HCT116 (cell line): ENCODE measurements at regions not wholly inside any gene's neighbourhood (a gene's known extent, or its start where the extent isn't known, plus 50 kb on each side); places are given as distances from the start of the nearest gene placed in this dataset.

Experiments
- ATAC-seq: fragments of 200-7000 bp; cut with Tn5 transposase; 2 replicates; pipeline ENCODE4 v1.9.1; 2020; ENCODE audit warnings: mild to moderate bottlenecking, moderate library complexity
- BruUV-seq: library from RNA; stranded (reverse); fragments of 400-500 nt; replicated peaks from 2 replicates; lab custom pipeline; 2021; lab: Mats Ljungman, UMichigan
- CTCF ChIA-PET: fragments of 300-600 bp; sonication (Branson Sonifier 250); formaldehyde crosslinking; loops from one replicate; lab custom pipeline; 2021; ENCODE audit warnings: antibody characterized with exemption; lab: Charles Lee
- POLR2A ChIA-PET: fragments of 300-600, 350-600 bp; sonication (Branson Sonifier 250); formaldehyde crosslinking; loops from one replicate; lab custom pipeline; 2021; ENCODE audit warnings: antibody characterized with exemption; lab: Charles Lee
- RAD21 ChIA-PET, 2 experiments: fragments of 300-600 bp; sonication (Branson Sonifier 250); formaldehyde crosslinking; loops; one replicate each; lab custom pipeline; 2023; ENCODE audit warnings: low total read pairs in 2 of 2; ENCODE audit not compliant: uncharacterized antibody in 2 of 2, unreplicated experiment in 2 of 2, low non-redundant PET in 1 of 2; lab: Charles Lee
- DNase-seq: peaks from one replicate; pipeline ENCODE4 v3.0.0-alpha.2; 2010; ENCODE audit warnings: low read depth, low spot score
- H2AFZ ChIP-seq: fragments of 200-600 bp; shearing (Covaris generic), sonication (generic); 2 replicates; pipeline ENCODE4 v1.6.1; 2017; ENCODE audit warnings: low read depth, mixed run types, mixed read lengths, antibody characterized with exemption, low read length; ENCODE audit not compliant: poor library complexity, severe bottlenecking
- H3K27ac ChIP-seq: 2 replicates; pipeline ENCODE4 v1.5.1; 2012; ENCODE audit warnings: low read depth, low read length
- H3K27me3 ChIP-seq: fragments of 200-600 bp; sonication (generic); 2 replicates; pipeline ENCODE4 v1.6.1; 2016; ENCODE audit warnings: mixed run types, low read length, mixed read lengths; ENCODE audit not compliant: insufficient read depth
- H3K36me3 ChIP-seq, 2 experiments: fragments of 200-500 bp in 1 of 2; fragments of 200-600 bp in 1 of 2; sonication (Bioruptor generic) in 1 of 2; sonication (generic) in 1 of 2; 2 replicates each; pipeline versions ENCODE4 v1.5.1 to v1.6.1; 2014 to 2016; ENCODE audit warnings: low read length in 2 of 2, inconsistent platforms in 1 of 2, mixed read lengths in 1 of 2, mixed run types in 1 of 2; ENCODE audit not compliant: insufficient read depth in 2 of 2, control insufficient read depth in 1 of 2
- H3K4me1 ChIP-seq, 2 experiments: fragments of 200-600 bp in 1 of 2; sonication (generic) in 1 of 2; 2 replicates each; pipeline versions ENCODE4 v1.5.1 to v1.6.1; 2012 to 2017; ENCODE audit warnings: low read length in 2 of 2, inconsistent platforms in 1 of 2, mild to moderate bottlenecking in 1 of 2, mixed read lengths in 1 of 2, mixed run types in 1 of 2, moderate library complexity in 1 of 2; ENCODE audit not compliant: insufficient read depth in 2 of 2, control insufficient read depth in 1 of 2
- H3K4me2 ChIP-seq: fragments of 200-600 bp; sonication (generic); 2 replicates; pipeline ENCODE4 v1.6.1; 2017; ENCODE audit warnings: mixed run types, low read length, mixed read lengths
- H3K4me3 ChIP-seq, 2 experiments: fragments of 200-600 bp in 1 of 2; sonication (generic) in 1 of 2; replicated peaks in 1 of 2; 2 replicates each; pipeline ENCODE4 v1.5.1; 2011 to 2016; ENCODE audit warnings: low read length in 2 of 2, control low read depth in 1 of 2, low read depth in 1 of 2, mild to moderate bottlenecking in 1 of 2, mixed read lengths in 1 of 2, mixed run types in 1 of 2
- H3K79me2 ChIP-seq: fragments of 200-600 bp; sonication (generic); 2 replicates; pipeline ENCODE4 v1.6.1; 2017; ENCODE audit warnings: mild to moderate bottlenecking, mixed run types, low read length, moderate library complexity, mixed read lengths; ENCODE audit not compliant: insufficient read depth
- H3K9ac ChIP-seq: fragments of 200-600 bp; sonication (generic); 2 replicates; pipeline ENCODE4 v1.6.1; 2016; ENCODE audit warnings: low read length, mixed read lengths
- H3K9me2 ChIP-seq: fragments of 200-600 bp; sonication (generic), shearing (Covaris generic); 2 replicates; pipeline ENCODE4 v1.6.1; 2017; ENCODE audit warnings: mixed run types, mild to moderate bottlenecking, moderate library complexity; ENCODE audit not compliant: insufficient read depth
- H3K9me3 ChIP-seq, 2 experiments: fragments of 200-500 bp in 1 of 2; fragments of 200-600 bp in 1 of 2; sonication (Bioruptor generic) in 1 of 2; sonication (generic) in 1 of 2; 2 replicates each; pipeline ENCODE4 v1.6.1; 2014 to 2017; ENCODE audit warnings: low read length in 2 of 2, mixed read lengths in 2 of 2, inconsistent platforms in 1 of 2, low read depth in 1 of 2, mild to moderate bottlenecking in 1 of 2, mixed run types in 1 of 2, moderate library complexity in 1 of 2; ENCODE audit not compliant: control insufficient read depth in 1 of 2, insufficient read depth in 1 of 2
- H4K20me1 ChIP-seq: fragments of 200-600 bp; sonication (generic), shearing (Covaris generic); 2 replicates; pipeline ENCODE4 v1.6.1; 2017; ENCODE audit warnings: mixed run types, mild to moderate bottlenecking, moderate library complexity; ENCODE audit not compliant: insufficient read depth
- EZH2 ChIP-seq: fragments of 200-600 bp; sonication (generic); IDR thresholded peaks from 2 replicates; pipeline ENCODE4 v1.6.1; 2017; ENCODE audit warnings: antibody characterized with exemption, mixed run types
- JUND ChIP-seq: IDR thresholded peaks from 2 replicates; pipeline ENCODE4 v1.6.1; 2012
- POLR2A ChIP-seq: IDR thresholded peaks from 2 replicates; pipeline ENCODE4 v1.7.0; 2011; ENCODE audit warnings: borderline replicate concordance; ENCODE audit not compliant: insufficient read depth, insufficient read length; ENCODE audit errors: extremely low read depth
- POLR2AphosphoS5 ChIP-seq: IDR thresholded peaks from 2 replicates; pipeline ENCODE4 v1.6.1; 2011; ENCODE audit warnings: mild to moderate bottlenecking, low read depth, low read length, moderate library complexity
- REST ChIP-seq: IDR thresholded peaks from 2 replicates; pipeline ENCODE4 v1.6.1; 2012; ENCODE audit warnings: low read depth
- TCF7L2 ChIP-seq: IDR thresholded peaks from 2 replicates; pipeline ENCODE4 v1.7.0; 2011; ENCODE audit warnings: borderline replicate concordance, inconsistent platforms; ENCODE audit not compliant: insufficient read depth, insufficient read length; ENCODE audit errors: extremely low read depth
- YY1 ChIP-seq: IDR thresholded peaks from 2 replicates; pipeline ENCODE4 v1.6.1; 2011; ENCODE audit warnings: low read length, low read depth, moderate library complexity, mild to moderate bottlenecking; ENCODE audit not compliant: insufficient replicate concordance; ENCODE audit errors: extremely low read depth
- ZFX ChIP-seq: fragments of 450-650 bp; IDR thresholded peaks from 2 replicates; pipeline ENCODE4 v1.6.1; 2017
- intact Hi-C: fragments of 100-400 bp; cut with micrococcal nuclease; formaldehyde crosslinking; loops from 2 replicates; pipeline ENCODE4 v1.10.0; 2022

- H3K27me3 ChIP-seq, result no peaks in the 10 kb centered on the region
- H3K9ac ChIP-seq, result no peak overlapping the region
- H3K36me3 ChIP-seq, result no peaks in the 10 kb centered on the region
- no peak overlapping the region for H2AFZ ChIP-seq
- H3K27ac ChIP-seq, result no peak overlapping the region
- no peak for DNase-seq
- ATAC-seq, result no peak
- no peaks in the 10 kb centered on the region for H3K79me2 ChIP-seq
- no peak for TF ChIP-seq EZH2
- no peak for TF ChIP-seq JUND
- TF ChIP-seq YY1, result no peak
- no peak for TF ChIP-seq POLR2AphosphoS5
- no peak for TF ChIP-seq POLR2A
- TF ChIP-seq TCF7L2, result no peak
- TF ChIP-seq ZFX, result no peak
- no peak for TF ChIP-seq REST
- TF ChIP-seq, all 23 proteins: peak for 0
- H4K20me1 ChIP-seq, result no peaks in the 10 kb centered on the region
- no peak overlapping the region for H3K4me2 ChIP-seq
- BruUV-seq, result no TSS peak
- ChIA-PET CTCF (no interaction called here), POLR2A (no interaction called here), RAD21 (no interaction called here)
- no peaks in the 10 kb centered on the region for H3K9me3 ChIP-seq
- no peaks in the 10 kb centered on the region for H3K9me2 ChIP-seq
- peaks cover 4 to 6% of the 10 kb centered on the region in 2 experiments; a peak in 1 of 4 replicates for H3K4me1 ChIP-seq
- intact Hi-C loops, result no loop called here
- no peak overlapping the region for H3K4me3 ChIP-seq
These were observed 119.6 kb downstream of the KLF6 start for GRCh38 chr10:3665316-3665908.
